ENCODE measurements at regions not wholly inside any gene's neighbourhood (a gene's known extent, or its start where the extent isn't known, plus 50 kb on each side); places are given as distances from the start of the nearest gene placed in this dataset.

GRCh38 chr9:99506747-99507348 lies 284.8 kb downstream of the SEC61B start:
- Histone ChIP-seq H2AFZ (ENCODE audit: low read length) (no peak overlapping the region), H4K8ac (ENCODE audit: low read depth, low read length) (no peak overlapping the region), H3K14ac (ENCODE audit: low read length) (no peak overlapping the region), H3K23ac (ENCODE audit: low read depth, low read length, poor library complexity) (no peak overlapping the region), H3K18ac (ENCODE audit: low read length) (no peak overlapping the region), H3K4me3 (ENCODE audit: low read length in 2 of 2) (no peak overlapping the region), H2BK15ac (ENCODE audit: low read length) (no peak overlapping the region), H2BK120ac (ENCODE audit: low read depth, low read length) (no peak overlapping the region), H3K36me3 (replicated peaks in 1 of 2; ENCODE audit: control insufficient read depth in 2 of 2, insufficient read depth in 2 of 2, low read length in 2 of 2) (no peaks in the 10 kb centered on the region), H2BK5ac (ENCODE audit: low read length) (no peak overlapping the region), H3K9ac (ENCODE audit: low read depth, low read length, poor library complexity) (no peak overlapping the region), H3K79me1 (ENCODE audit: low read depth, low read length) (no peaks in the 10 kb centered on the region), H3K27ac (replicated peaks; ENCODE audit: low read length) (no peak overlapping the region), H3K9me3 (replicated peaks in 1 of 2; ENCODE audit: control insufficient read depth in 2 of 2, insufficient read depth in 1 of 2, low read depth in 1 of 2, low read length in 2 of 2) (no peaks in the 10 kb centered on the region), H3K4me2 (ENCODE audit: insufficient read depth, low read length, poor library complexity, severe bottlenecking) (no peak overlapping the region), H3K4ac (ENCODE audit: low read length) (no peak overlapping the region), H3K4me1 (ENCODE audit: control insufficient read depth in 2 of 2, insufficient read depth in 1 of 2, low read depth in 1 of 2, low read length in 2 of 2) (peaks cover 0 to 8% of the 10 kb centered on the region in 2 donors), H2BK12ac (ENCODE audit: low read length) (no peak overlapping the region), H3K27me3 (ENCODE audit: control insufficient read depth in 3 of 3, insufficient read depth in 3 of 3, low read depth in 1 of 3, low read length in 3 of 3) (no peaks in the 10 kb centered on the region), H4K91ac (ENCODE audit: low read depth, low read length, poor library complexity) (no peak overlapping the region), H2AK5ac (ENCODE audit: low read depth, low read length) (no peak overlapping the region)
- WGBS, 2 donors (ENCODE audit: extremely low coverage in 2 of 2, insufficient read length in 2 of 2, insufficient replicate concordance in 1 of 2) = no CpG with 5 or more reads among the region's 1 CpG
- no peak for DNase-seq (ENCODE audit: low spot score)

DNA sequence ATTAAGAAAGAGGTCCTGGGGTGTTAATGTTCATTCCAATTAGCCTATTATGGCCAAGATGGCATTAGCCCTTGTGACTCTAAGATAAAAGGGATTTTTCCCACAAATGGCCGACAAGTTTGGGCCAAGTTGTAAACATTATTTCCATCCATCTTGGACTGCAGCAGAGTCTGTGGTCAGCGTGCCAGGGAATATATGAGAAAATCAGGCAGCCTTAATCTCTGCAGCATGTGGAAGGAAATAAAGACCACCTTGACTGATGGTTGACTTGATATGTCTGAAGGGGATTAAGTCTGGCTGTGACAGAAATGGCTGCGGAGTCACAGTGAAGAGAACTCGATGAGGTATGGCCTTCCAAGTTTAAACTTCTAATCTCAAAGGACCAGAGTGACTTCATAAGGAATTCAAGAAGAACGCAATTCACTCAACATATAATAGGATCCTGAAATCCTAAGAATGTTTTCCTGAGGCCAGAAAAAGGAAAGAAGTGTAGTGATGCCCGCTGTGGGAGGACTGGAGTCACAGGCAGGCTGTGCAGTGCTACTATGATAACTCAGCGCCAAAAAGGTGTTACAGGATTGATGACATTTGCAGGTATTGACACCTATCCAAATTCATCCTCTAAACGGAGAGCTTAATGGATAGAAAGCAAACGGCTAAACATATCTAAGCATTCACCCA lies 287.1 kb downstream of the SEC61B start:
- no peak overlapping the region for H3K18ac ChIP-seq (ENCODE audit: low read length)
- DNase-seq (ENCODE audit: low spot score) = no peak
- H3K23ac ChIP-seq (ENCODE audit: low read depth, low read length, poor library complexity) = no peak overlapping the region
- no peak overlapping the region for H3K27ac ChIP-seq (replicated peaks; ENCODE audit: low read length)
- no peak overlapping the region for H2BK15ac ChIP-seq (ENCODE audit: low read length)
- WGBS, 2 donors (ENCODE audit: extremely low coverage in 2 of 2, insufficient read length in 2 of 2, insufficient replicate concordance in 1 of 2) = no CpG with 5 or more reads among the region's 9 CpGs
- no peak overlapping the region for H3K4me2 ChIP-seq (ENCODE audit: insufficient read depth, low read length, poor library complexity, severe bottlenecking)
- H2BK120ac ChIP-seq (ENCODE audit: low read depth, low read length) = no peak overlapping the region
- H3K36me3 ChIP-seq (replicated peaks in 1 of 2; ENCODE audit: control insufficient read depth in 2 of 2, insufficient read depth in 2 of 2, low read length in 2 of 2) = no peaks in the 10 kb centered on the region
- H3K27me3 ChIP-seq (ENCODE audit: control insufficient read depth in 3 of 3, insufficient read depth in 3 of 3, low read depth in 1 of 3, low read length in 3 of 3) = no peaks in the 10 kb centered on the region
- H3K9ac ChIP-seq (ENCODE audit: low read depth, low read length, poor library complexity) = no peak overlapping the region
- H3K79me1 ChIP-seq (ENCODE audit: low read depth, low read length) = no peaks in the 10 kb centered on the region
- no peak overlapping the region for H3K4me3 ChIP-seq (ENCODE audit: low read length in 2 of 2)
- H2BK12ac ChIP-seq (ENCODE audit: low read length) = no peak overlapping the region
- no peak overlapping the region for H3K4ac ChIP-seq (ENCODE audit: low read length)
- H2AFZ ChIP-seq (ENCODE audit: low read length) = no peak overlapping the region
- H4K91ac ChIP-seq (ENCODE audit: low read depth, low read length, poor library complexity) = no peak overlapping the region
- H2AK5ac ChIP-seq (ENCODE audit: low read depth, low read length) = no peak overlapping the region
- peaks cover 0 to 8% of the 10 kb centered on the region in 2 donors for H3K4me1 ChIP-seq (ENCODE audit: control insufficient read depth in 2 of 2, insufficient read depth in 1 of 2, low read depth in 1 of 2, low read length in 2 of 2)
- H3K14ac ChIP-seq (ENCODE audit: low read length) = no peak overlapping the region
- no peaks in the 10 kb centered on the region for H3K9me3 ChIP-seq (replicated peaks in 1 of 2; ENCODE audit: control insufficient read depth in 2 of 2, insufficient read depth in 1 of 2, low read depth in 1 of 2, low read length in 2 of 2)
- no peak overlapping the region for H4K8ac ChIP-seq (ENCODE audit: low read depth, low read length)
- no peak overlapping the region for H2BK5ac ChIP-seq (ENCODE audit: low read length)

- H3K9ac ChIP-seq (ENCODE audit: low read depth, low read length, poor library complexity) = no peak overlapping the region
- no peak overlapping the region for H2BK15ac ChIP-seq (ENCODE audit: low read length)
- H2BK12ac ChIP-seq (ENCODE audit: low read length) = no peak overlapping the region
- H3K14ac ChIP-seq (ENCODE audit: low read length) = no peak overlapping the region
- no peak overlapping the region for H3K18ac ChIP-seq (ENCODE audit: low read length)
- H4K91ac ChIP-seq (ENCODE audit: low read depth, low read length, poor library complexity) = no peak overlapping the region
- no peak overlapping the region for H3K27ac ChIP-seq (replicated peaks; ENCODE audit: low read length)
- no peak overlapping the region for H3K4me3 ChIP-seq (ENCODE audit: low read length in 2 of 2)
- H3K4ac ChIP-seq (ENCODE audit: low read length) = no peak overlapping the region
- no peaks in the 10 kb centered on the region for H3K9me3 ChIP-seq (replicated peaks in 1 of 2; ENCODE audit: control insufficient read depth in 2 of 2, insufficient read depth in 1 of 2, low read depth in 1 of 2, low read length in 2 of 2)
- H3K36me3 ChIP-seq (replicated peaks in 1 of 2; ENCODE audit: control insufficient read depth in 2 of 2, insufficient read depth in 2 of 2, low read length in 2 of 2) = no peaks in the 10 kb centered on the region
- no peak overlapping the region for H2AFZ ChIP-seq (ENCODE audit: low read length)
- no peak overlapping the region for H3K4me2 ChIP-seq (ENCODE audit: insufficient read depth, low read length, poor library complexity, severe bottlenecking)
- no peak overlapping the region for H2AK5ac ChIP-seq (ENCODE audit: low read depth, low read length)
- no peaks in the 10 kb centered on the region for H3K79me1 ChIP-seq (ENCODE audit: low read depth, low read length)
- no peak overlapping the region for H2BK120ac ChIP-seq (ENCODE audit: low read depth, low read length)
- no peak overlapping the region for H3K23ac ChIP-seq (ENCODE audit: low read depth, low read length, poor library complexity)
- DNase-seq (ENCODE audit: low spot score) = no peak
- no peak overlapping the region for H4K8ac ChIP-seq (ENCODE audit: low read depth, low read length)
- no peaks in the 10 kb centered on the region for H3K27me3 ChIP-seq (ENCODE audit: control insufficient read depth in 3 of 3, insufficient read depth in 3 of 3, low read depth in 1 of 3, low read length in 3 of 3)
- no CpG with 5 or more reads among the region's 4 CpGs for WGBS, 2 donors (ENCODE audit: extremely low coverage in 2 of 2, insufficient read length in 2 of 2, insufficient replicate concordance in 1 of 2)
- H2BK5ac ChIP-seq (ENCODE audit: low read length) = no peak overlapping the region
- H3K4me1 ChIP-seq (ENCODE audit: control insufficient read depth in 2 of 2, insufficient read depth in 1 of 2, low read depth in 1 of 2, low read length in 2 of 2) = peaks cover 0 to 8% of the 10 kb centered on the region in 2 donors
Measured at GRCh38 chr9:99509900-99510535, 287.9 kb downstream of the SEC61B start.

DNA sequence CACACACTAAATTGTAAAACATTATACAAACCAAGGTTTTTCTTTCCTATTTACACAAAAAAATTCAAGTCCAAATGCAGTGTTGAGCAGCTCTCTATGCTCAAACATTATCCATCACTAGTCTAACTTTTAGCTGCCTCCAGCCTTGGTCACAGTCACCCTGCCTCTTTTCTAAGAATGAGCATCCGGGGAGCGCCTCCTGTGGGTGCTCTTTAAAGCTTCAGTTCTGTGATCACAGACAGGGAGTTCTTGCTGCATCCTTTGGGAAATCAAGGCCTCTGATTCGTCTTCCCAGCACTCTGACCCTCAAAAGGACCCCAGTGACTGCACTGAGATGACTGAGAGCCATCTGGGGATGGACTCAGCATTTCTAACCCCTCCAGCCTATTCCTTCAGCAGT lies 289.6 kb downstream of the SEC61B start:
- H2BK12ac ChIP-seq (ENCODE audit: low read length) = no peak overlapping the region
- H3K9ac ChIP-seq (ENCODE audit: low read depth, low read length, poor library complexity) = no peak overlapping the region
- no peak overlapping the region for H3K4me3 ChIP-seq (ENCODE audit: low read length in 2 of 2)
- no peaks in the 10 kb centered on the region for H3K9me3 ChIP-seq (replicated peaks in 1 of 2; ENCODE audit: control insufficient read depth in 2 of 2, insufficient read depth in 1 of 2, low read depth in 1 of 2, low read length in 2 of 2)
- H3K27me3 ChIP-seq (ENCODE audit: control insufficient read depth in 3 of 3, insufficient read depth in 3 of 3, low read depth in 1 of 3, low read length in 3 of 3) = no peaks in the 10 kb centered on the region
- H2AFZ ChIP-seq (ENCODE audit: low read length) = no peak overlapping the region
- H2BK15ac ChIP-seq (ENCODE audit: low read length) = no peak overlapping the region
- no peak overlapping the region for H3K14ac ChIP-seq (ENCODE audit: low read length)
- H3K4ac ChIP-seq (ENCODE audit: low read length) = no peak overlapping the region
- H4K8ac ChIP-seq (ENCODE audit: low read depth, low read length) = no peak overlapping the region
- no peak overlapping the region for H3K18ac ChIP-seq (ENCODE audit: low read length)
- H2AK5ac ChIP-seq (ENCODE audit: low read depth, low read length) = no peak overlapping the region
- no peak overlapping the region for H2BK5ac ChIP-seq (ENCODE audit: low read length)
- H3K27ac ChIP-seq (replicated peaks; ENCODE audit: low read length) = no peak overlapping the region
- H2BK120ac ChIP-seq (ENCODE audit: low read depth, low read length) = no peak overlapping the region
- peaks cover 0 to 8% of the 10 kb centered on the region in 2 donors for H3K4me1 ChIP-seq (ENCODE audit: control insufficient read depth in 2 of 2, insufficient read depth in 1 of 2, low read depth in 1 of 2, low read length in 2 of 2)
- no CpG with 5 or more reads among the region's 3 CpGs for WGBS, 2 donors (ENCODE audit: extremely low coverage in 2 of 2, insufficient read length in 2 of 2, insufficient replicate concordance in 1 of 2)
- H4K91ac ChIP-seq (ENCODE audit: low read depth, low read length, poor library complexity) = no peak overlapping the region
- no peaks in the 10 kb centered on the region for H3K79me1 ChIP-seq (ENCODE audit: low read depth, low read length)
- H3K4me2 ChIP-seq (ENCODE audit: insufficient read depth, low read length, poor library complexity, severe bottlenecking) = no peak overlapping the region
- no peaks in the 10 kb centered on the region for H3K36me3 ChIP-seq (replicated peaks in 1 of 2; ENCODE audit: control insufficient read depth in 2 of 2, insufficient read depth in 2 of 2, low read length in 2 of 2)
- no peak overlapping the region for H3K23ac ChIP-seq (ENCODE audit: low read depth, low read length, poor library complexity)
- DNase-seq (ENCODE audit: low spot score) = no peak

Measured in neuronal stem cell (in vitro differentiated cells).